ENCODE measurements at regions not wholly inside any gene's neighbourhood (a gene's known extent, or its start where the extent isn't known, plus 50 kb on each side); places are given as distances from the start of the nearest gene placed in this dataset.

- TF ChIP-seq CTCF (IDR thresholded peaks at IDR 0.05; ENCODE audit: low read depth, low read length), result no peak
- TF ChIP-seq EZH2phosphoT487 (IDR thresholded peaks at IDR 0.05; ENCODE audit: low read depth), result no peak
These were observed 1210.4 kb downstream of the TYW1 start for GRCh38 chr7:68206946-68207485.

Measured in OCI-LY3 (cell line).